ENCODE measurements at regions not wholly inside any gene's neighbourhood (a gene's known extent, or its start where the extent isn't known, plus 50 kb on each side); places are given as distances from the start of the nearest gene placed in this dataset.

GRCh38 chr12:124398578-124399227, 103.8 kb downstream of the RFLNA start:
- TF ChIP-seq POLR2A (IDR thresholded peaks at IDR 0.05): no peak
- TF ChIP-seq CTCF (IDR thresholded peaks at IDR 0.05): no peak

All from right lobe of liver (tissue), 4 donors.